Esophagus squamous epithelium (tissue), 5 donors: ENCODE measurements at regions not wholly inside any gene's neighbourhood (a gene's known extent, or its start where the extent isn't known, plus 50 kb on each side); places are given as distances from the start of the nearest gene placed in this dataset.

ENCODE experiments used
- DNase-seq: peaks from one replicate; lab custom pipeline; 2025; lab: John Stamatoyannopoulos, UW
- H3K27ac ChIP-seq, 4 donors: fragments of 200-600 bp; sonication (generic); one replicate each; pipeline ENCODE4 v1.5.1; 2016 to 2019; ENCODE audit warnings: mild to moderate bottlenecking in 1 of 4
- H3K27me3 ChIP-seq, 4 donors: fragments of 200-600 bp; sonication (generic); 1 replicate in 3 of 4; 2 replicates in 1 of 4; pipeline versions ENCODE4 v1.5.1 to v1.6.0; 2017 to 2021; ENCODE audit warnings: antibody characterized with exemption in 1 of 4
- H3K36me3 ChIP-seq, 3 donors: fragments of 200-600 bp; sonication (generic); one replicate each; pipeline ENCODE4 v1.5.1; 2016 to 2019
- H3K4me1 ChIP-seq, 3 donors: fragments of 200-600 bp; sonication (generic); one replicate each; pipeline ENCODE4 v1.5.1; 2017 to 2019
- H3K4me3 ChIP-seq, 4 donors: fragments of 200-600 bp; sonication (generic); 1 replicate in 3 of 4; 2 replicates in 1 of 4; pipeline ENCODE4 v1.5.1; 2016 to 2019; ENCODE audit warnings: mild to moderate bottlenecking in 2 of 4, moderate library complexity in 1 of 4
- H3K9me3 ChIP-seq, 3 donors: fragments of 200-600 bp; sonication (generic); one replicate each; pipeline ENCODE4 v1.5.1; 2016 to 2019
- POLR2A ChIP-seq, 4 donors: fragments of 450-650 bp; IDR thresholded peaks; one replicate each; pipeline ENCODE4 v1.6.1; 2017; ENCODE audit warnings: antibody characterized with exemption in 4 of 4, mild to moderate bottlenecking in 4 of 4, moderate library complexity in 3 of 4
- WGBS, 2 donors: methylation state at CpG; one replicate each; pipeline ENCODE4 v1.1.5; 2018; 5-methylcytosine and 5-hydroxymethylcytosine counted together
- intact Hi-C: fragments of 100-400 bp; cut with DNase I; formaldehyde crosslinking; loops from one replicate; pipeline ENCODE4 v1.15.0; 2022
- TF ChIP-seq, protein P1 (sequence below), 6 experiments: fragments of 450-650 bp in 4 of 6; fragments of 200-600 bp in 2 of 6; sonication (generic) in 2 of 6; IDR thresholded peaks; one replicate each; pipeline ENCODE4 v1.5.1; 2016 to 2019; ENCODE audit warnings: antibody characterized with exemption in 6 of 6, mild to moderate bottlenecking in 4 of 6, moderate library complexity in 4 of 6
- donor health status: DM: yes; HTN: yes; CAD: no.

DNA sequence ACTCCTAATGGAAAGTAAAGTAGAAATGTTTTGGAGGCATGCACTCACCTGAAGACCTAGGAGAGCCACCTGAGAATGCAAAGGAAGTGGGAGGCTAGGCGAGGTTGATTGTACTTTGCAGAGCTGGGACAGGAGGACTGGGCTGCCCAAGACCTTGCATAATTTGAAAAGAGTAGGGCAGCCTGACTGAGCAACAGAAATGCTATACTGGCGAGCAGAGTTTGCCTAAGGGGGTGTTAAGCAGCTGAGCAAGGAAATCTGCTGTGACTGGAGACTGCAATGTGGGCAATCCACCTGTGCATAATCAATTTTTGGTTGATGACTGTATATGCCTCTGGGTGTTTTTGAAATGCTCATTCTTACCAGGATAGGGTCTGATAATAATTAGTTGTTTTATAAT lies 834.1 kb downstream of the TRHDE start:
- TF ChIP-seq, protein P1, sequence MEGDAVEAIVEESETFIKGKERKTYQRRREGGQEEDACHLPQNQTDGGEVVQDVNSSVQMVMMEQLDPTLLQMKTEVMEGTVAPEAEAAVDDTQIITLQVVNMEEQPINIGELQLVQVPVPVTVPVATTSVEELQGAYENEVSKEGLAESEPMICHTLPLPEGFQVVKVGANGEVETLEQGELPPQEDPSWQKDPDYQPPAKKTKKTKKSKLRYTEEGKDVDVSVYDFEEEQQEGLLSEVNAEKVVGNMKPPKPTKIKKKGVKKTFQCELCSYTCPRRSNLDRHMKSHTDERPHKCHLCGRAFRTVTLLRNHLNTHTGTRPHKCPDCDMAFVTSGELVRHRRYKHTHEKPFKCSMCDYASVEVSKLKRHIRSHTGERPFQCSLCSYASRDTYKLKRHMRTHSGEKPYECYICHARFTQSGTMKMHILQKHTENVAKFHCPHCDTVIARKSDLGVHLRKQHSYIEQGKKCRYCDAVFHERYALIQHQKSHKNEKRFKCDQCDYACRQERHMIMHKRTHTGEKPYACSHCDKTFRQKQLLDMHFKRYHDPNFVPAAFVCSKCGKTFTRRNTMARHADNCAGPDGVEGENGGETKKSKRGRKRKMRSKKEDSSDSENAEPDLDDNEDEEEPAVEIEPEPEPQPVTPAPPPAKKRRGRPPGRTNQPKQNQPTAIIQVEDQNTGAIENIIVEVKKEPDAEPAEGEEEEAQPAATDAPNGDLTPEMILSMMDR (IDR thresholded peaks at IDR 0.05) = no peak
- TF ChIP-seq POLR2A (IDR thresholded peaks at IDR 0.05) = no peak
- Histone ChIP-seq H3K4me1 (no peaks in the 10 kb centered on the region), H3K36me3 (no peaks in the 10 kb centered on the region), H3K27me3 (no peaks in the 10 kb centered on the region), H3K27ac (no peak overlapping the region), H3K9me3 (no peaks in the 10 kb centered on the region), H3K4me3 (no peak overlapping the region)
- WGBS, 2 donors = 33 to 37% methylated on average over 2 of the region's 2 CpGs
- intact Hi-C loops = no loop called here
- DNase-seq = no peak

DNA sequence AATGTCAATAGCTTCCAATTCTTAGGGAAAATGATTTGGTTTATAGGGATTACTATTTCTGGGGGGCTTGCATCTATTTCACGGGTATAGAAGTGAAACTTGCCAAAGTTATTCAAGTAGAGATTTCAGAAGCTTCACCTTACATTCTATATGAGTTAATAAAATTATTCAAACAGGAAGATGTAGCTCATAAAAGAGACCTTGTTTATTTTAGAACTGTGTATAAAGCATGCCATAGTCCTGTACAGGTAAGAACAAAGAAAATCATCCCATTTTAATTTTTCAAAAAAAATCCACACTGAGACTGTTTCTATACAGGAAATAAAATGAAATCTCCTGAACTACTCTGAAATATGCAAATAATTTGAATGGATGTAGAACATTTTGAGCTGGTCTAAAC lies 834.7 kb downstream of the TRHDE start:
- H3K4me3 ChIP-seq = no peak overlapping the region
- 33 to 42% methylated on average over 1 of the region's 1 CpG for WGBS, 2 donors
- TF ChIP-seq, protein P1 (IDR thresholded peaks at IDR 0.05) = no peak
- no peak for TF ChIP-seq POLR2A (IDR thresholded peaks at IDR 0.05)
- no peaks in the 10 kb centered on the region for H3K4me1 ChIP-seq
- intact Hi-C loops = no loop called here
- H3K9me3 ChIP-seq = no peaks in the 10 kb centered on the region
- no peaks in the 10 kb centered on the region for H3K36me3 ChIP-seq
- no peak overlapping the region for H3K27ac ChIP-seq
- no peaks in the 10 kb centered on the region for H3K27me3 ChIP-seq
- DNase-seq = no peak

GRCh38 chr12:73110816-73111215 lies 838.6 kb downstream of the TRHDE start:
- Histone ChIP-seq H3K4me1 (no peaks in the 10 kb centered on the region), H3K27me3 (no peaks in the 10 kb centered on the region), H3K9me3 (no peaks in the 10 kb centered on the region), H3K4me3 (no peak overlapping the region), H3K36me3 (no peaks in the 10 kb centered on the region), H3K27ac (no peak overlapping the region)
- TF ChIP-seq, protein P1 (IDR thresholded peaks at IDR 0.05) = no peak
- no peak for TF ChIP-seq POLR2A (IDR thresholded peaks at IDR 0.05)
- intact Hi-C loops = no loop called here
- no peak for DNase-seq
- 83 to 95% methylated on average over 2 of the region's 2 CpGs for WGBS, 2 donors

- Histone ChIP-seq H3K27me3 (no peaks in the 10 kb centered on the region), H3K4me3 (no peak overlapping the region), H3K27ac (no peak overlapping the region), H3K36me3 (no peaks in the 10 kb centered on the region), H3K9me3 (no peaks in the 10 kb centered on the region), H3K4me1 (no peaks in the 10 kb centered on the region)
- intact Hi-C loops = no loop called here
- DNase-seq = no peak
- no peak for TF ChIP-seq POLR2A (IDR thresholded peaks at IDR 0.05)
- TF ChIP-seq, protein P1 (IDR thresholded peaks at IDR 0.05) = no peak
- WGBS, 2 donors = 57 to 65% methylated on average over 4 of the region's 4 CpGs
These were observed 840.1 kb downstream of the TRHDE start for GRCh38 chr12:73112035-73112816.

DNA sequence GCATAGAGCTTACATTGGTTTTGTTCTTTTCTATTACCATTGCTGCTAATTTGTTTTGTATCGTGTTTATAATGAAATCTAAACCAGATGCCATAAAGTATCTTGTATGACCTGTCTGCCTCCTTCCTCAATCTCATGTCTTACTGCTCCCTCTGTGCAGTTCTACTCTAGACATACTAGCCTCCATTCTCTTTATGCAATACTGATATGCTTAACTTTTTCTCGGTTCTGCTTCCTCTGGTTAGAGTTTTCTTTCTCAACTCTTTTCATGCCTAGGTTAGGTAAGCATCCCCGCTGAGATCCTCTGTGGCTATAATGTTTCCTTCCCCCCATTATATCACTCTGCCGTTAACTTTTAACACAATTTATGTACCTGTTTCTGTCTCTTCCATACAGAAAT lies 852.3 kb downstream of the TRHDE start:
- Histone ChIP-seq H3K9me3 (no peaks in the 10 kb centered on the region), H3K4me3 (no peak overlapping the region), H3K27me3 (no peaks in the 10 kb centered on the region), H3K27ac (no peak overlapping the region), H3K4me1 (no peaks in the 10 kb centered on the region), H3K36me3 (no peaks in the 10 kb centered on the region)
- WGBS, 2 donors = 57 to 65% methylated on average over 4 of the region's 4 CpGs
- no peak for TF ChIP-seq POLR2A (IDR thresholded peaks at IDR 0.05)
- TF ChIP-seq, protein P1 (IDR thresholded peaks at IDR 0.05) = no peak
- no peak for DNase-seq
- intact Hi-C loops = no loop called here
